Transverse colon (tissue), 4 donors: ENCODE measurements at regions not wholly inside any gene's neighbourhood (a gene's known extent, or its start where the extent isn't known, plus 50 kb on each side); places are given as distances from the start of the nearest gene placed in this dataset.

Experiments
- CTCF ChIP-seq, 5 experiments: fragments of 200-600 bp in 3 of 5; fragments of 450-650 bp in 2 of 5; sonication (generic) in 3 of 5; IDR thresholded peaks; 1 replicate in 2 of 5; 2 replicates in 3 of 5; pipeline ENCODE4 v1.5.1; 2016 to 2017; ENCODE audit warnings: antibody characterized with exemption in 5 of 5, inconsistent platforms in 3 of 5, mild to moderate bottlenecking in 2 of 5, moderate library complexity in 1 of 5
- POLR2AphosphoS5 ChIP-seq, 3 donors: sonication (generic); formaldehyde crosslinking; IDR thresholded peaks; one replicate each; pipeline ENCODE4 v1.6.1; 2016; ENCODE audit warnings: antibody characterized with exemption in 3 of 3

GRCh38 chr4:13986548-13986947, 359.0 kb upstream of the BOD1L1 start:
- TF ChIP-seq POLR2AphosphoS5 (IDR thresholded peaks at IDR 0.05) = no peak
- TF ChIP-seq CTCF (IDR thresholded peaks at IDR 0.05) = no peak
